ENCODE measurements at regions not wholly inside any gene's neighbourhood (a gene's known extent, or its start where the extent isn't known, plus 50 kb on each side); places are given as distances from the start of the nearest gene placed in this dataset.

DNA sequence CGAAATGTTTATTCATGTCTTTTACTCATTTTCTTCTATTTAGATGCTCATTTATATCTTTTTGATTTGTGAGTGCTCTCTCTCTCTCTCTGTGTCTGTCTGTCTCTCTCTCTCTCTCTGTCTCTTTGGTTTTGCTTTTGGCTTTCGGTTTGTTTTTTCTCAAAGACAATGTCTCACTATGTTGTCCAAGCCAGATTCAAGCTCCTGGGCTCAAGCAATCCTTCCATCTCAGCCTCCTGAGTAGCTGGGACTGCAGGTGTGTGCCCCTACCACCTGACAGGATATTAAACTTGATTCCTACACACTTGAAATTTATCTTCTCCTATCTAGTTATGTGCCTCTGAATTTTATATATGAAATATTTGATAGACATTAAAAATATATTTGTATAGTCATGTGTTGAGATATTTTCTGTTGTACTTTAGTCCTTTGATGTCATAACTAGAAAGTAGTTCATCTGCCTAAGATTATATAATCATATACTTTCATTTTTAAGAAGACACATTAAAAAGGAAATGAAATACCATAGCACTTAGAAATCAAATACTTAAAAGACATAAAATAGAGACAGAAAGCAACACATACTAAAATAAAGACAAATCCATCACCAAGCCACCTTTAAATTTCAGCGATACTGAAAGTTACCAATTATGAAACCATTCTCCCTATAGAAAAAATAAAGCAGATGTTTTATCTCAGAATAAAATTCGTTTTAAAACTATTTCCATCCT lies 68.1 kb upstream of the SFMBT2 start:
- no peak for DNase-seq (ENCODE audit: low read depth in 2 of 2)

DNA sequence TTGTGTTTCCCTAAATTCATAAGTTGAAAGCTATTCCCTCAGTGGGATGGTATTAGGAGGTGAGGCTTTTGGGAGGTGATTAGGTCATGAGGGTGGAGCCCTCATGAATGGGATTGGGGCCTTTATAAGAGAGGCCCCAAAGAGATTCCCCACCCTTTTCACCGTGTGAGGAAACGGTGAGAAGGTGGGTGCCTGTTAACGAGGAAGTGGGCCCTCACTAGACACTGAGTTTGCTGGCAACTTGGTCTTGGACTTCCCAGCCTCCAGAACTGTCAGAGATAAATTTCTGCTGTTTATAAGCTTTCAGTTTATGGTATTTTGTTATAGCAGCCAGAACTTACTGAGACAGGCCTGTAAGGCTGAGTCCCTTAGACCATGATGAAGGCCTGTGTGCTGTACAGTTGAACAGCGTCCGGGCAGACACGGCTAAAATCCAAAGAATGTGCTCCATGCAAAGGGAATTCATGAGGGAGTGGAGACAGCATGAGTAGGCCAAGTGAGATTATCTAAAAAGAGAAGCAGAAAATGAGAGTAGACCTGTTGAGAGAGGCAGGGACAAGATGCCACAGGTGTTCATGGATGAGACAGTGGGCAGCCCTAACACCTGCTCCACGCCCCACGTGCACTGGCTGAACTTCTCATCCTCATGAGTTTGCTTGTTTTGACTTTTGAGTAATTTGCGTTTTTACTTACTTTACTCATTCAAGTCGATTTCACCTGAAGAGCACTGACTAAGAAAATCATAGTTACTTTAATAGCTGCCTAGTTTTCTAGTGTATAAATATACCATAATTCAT lies 66.9 kb upstream of the SFMBT2 start:
- DNase-seq (ENCODE audit: low read depth in 2 of 2) = no peak

DNA sequence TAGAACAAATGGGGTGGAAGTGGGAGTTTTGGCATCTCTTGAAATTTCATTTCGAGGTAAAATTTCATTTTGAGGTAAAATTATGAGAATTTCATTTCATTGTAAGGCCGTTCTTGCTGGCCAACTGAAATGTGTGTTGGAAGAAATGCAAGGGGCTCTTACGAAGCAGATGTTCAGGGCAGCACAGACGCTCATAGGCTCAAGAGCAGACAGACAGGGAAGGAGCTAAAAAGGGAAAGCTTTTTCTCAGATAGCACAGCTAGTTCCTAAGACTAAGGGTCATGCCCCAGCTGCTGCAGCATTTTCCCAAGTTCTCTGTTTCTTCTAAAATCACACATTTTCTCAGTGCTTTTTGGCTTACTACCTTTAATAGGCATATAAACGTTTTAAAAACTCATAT lies 65.1 kb upstream of the SFMBT2 start:
- no peak for DNase-seq (ENCODE audit: low read depth in 2 of 2)

DNA sequence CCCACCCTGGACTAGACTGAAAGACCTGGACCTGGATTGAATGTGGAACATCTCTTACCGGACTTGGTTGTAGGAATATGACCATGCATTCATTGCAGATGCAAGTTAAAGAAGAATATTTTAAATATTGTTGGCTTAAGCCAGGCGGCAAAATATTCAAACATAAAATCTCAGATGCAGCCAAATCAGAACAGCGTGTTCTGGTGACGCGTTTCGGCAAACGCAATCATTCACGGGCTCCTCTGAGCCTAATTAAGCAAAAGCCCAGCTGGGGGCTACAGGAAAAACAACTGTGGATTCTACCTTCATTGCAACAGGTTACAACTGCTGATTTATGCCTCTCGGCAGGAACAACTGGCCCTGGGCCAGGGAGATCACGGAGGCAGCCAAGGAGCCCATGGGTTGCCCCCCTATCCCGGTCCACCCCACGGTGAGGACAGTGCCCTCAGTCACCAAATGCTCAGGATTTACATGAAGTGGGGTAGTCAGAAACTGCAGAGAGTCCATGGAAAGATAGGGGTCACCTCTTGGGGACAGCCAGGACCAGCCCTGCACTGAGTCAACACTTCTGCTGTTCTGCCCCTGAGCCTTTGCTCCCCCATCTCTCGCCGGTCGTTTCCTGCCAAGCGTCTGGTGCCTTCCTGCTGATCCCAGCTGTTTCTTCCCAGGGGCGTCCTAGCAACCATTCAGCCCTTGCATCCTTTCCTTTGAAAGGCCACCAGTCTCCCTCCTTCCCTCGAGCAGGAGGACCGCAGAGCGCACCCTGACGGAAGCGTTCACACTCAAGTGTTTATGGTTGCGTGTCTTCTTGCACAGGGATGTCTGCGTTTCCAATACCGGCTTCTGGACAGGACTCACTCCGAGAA lies 64.4 kb upstream of the SFMBT2 start:
- DNase-seq (ENCODE audit: low read depth in 2 of 2) = no peak

DNA sequence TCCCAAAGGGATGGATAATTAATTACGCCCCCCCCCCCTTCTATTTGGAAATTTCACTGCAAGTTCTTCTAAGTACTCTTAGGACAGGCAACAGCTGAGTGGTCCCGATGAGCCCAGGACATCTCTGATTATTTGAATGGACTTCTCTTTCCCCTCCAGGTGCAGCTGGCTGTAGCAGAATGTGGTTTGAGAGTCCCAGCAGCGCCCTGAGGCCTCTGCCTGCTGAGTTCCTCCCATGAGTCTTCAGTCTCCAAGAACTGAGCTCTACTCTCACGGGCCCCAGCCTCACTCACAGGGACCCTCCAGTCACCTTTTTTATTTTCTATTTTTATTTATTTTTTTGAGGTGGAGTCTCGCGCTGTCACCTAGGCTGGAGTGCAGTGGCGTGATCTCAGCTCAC lies 63.6 kb upstream of the SFMBT2 start:
- no peak for DNase-seq (ENCODE audit: low read depth in 2 of 2)

DNA sequence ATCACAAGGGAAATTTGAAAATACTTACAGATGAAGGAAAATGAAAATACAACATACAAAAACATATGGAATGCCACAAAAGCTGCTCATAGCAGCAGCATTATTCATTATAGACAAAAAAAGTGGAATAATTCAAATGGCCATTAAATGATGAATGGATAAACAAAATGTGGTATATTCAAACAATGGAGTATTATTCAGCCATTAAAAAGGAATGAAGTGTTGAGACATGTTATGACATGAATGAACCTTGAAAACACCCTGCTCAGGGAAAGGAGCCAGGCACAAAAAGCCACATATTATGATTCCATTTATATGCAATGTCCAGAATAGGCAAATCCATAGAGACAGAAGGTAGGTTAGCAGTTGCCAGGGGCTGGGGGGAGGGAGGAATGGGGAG lies 62.6 kb upstream of the SFMBT2 start:
- no peak for DNase-seq (ENCODE audit: low read depth in 2 of 2)

DNA sequence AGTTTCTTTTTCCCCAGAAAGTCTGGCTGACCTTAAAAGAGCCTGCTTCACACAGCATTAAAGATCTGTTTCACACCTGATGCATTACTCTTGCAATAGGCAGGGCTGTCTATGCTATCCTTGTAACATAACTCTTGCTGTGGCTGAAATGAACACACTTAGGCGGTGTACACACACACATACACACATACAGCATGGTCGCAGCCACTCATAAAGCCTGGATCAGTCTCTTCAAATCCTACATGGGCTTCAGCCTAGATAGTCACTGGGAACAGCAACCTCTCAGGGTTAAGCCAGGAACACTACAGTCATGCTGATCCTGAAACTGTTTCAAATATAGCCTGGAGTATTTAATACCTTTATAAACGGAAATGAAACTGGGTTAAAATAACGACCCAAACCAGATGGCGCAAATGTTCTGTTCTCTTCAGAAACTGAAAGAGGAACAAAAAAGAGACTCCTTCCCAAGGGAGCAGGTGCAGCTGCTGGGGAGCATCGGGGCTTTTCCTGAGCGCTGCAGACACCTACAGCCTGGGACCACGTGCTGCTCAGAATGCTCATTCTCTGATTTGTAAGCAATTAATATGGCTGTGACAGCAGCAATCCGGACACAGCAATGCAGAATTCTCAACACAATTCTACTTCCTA lies 61.0 kb upstream of the SFMBT2 start:
- no peak for DNase-seq (ENCODE audit: low read depth in 2 of 2)

DNA sequence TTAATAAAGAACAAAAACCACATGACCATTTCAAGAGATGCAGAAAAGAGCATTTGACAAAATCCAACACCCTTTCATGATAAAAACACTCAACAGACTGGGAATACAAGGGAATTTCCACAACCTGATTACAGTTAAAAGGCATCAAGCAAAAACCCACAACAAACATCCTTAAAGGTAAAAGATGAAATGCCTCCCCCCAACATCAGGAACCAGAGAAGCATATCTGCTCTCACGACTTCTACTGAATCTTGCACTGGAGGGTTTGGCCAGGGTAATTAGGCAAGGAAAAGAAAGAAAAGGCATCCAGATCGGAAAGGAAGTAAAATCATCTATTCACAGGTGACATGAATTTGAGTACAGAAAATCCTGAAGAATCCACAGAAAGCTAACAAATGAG lies 59.5 kb upstream of the SFMBT2 start:
- DNase-seq (ENCODE audit: low read depth in 2 of 2) = no peak

DNA sequence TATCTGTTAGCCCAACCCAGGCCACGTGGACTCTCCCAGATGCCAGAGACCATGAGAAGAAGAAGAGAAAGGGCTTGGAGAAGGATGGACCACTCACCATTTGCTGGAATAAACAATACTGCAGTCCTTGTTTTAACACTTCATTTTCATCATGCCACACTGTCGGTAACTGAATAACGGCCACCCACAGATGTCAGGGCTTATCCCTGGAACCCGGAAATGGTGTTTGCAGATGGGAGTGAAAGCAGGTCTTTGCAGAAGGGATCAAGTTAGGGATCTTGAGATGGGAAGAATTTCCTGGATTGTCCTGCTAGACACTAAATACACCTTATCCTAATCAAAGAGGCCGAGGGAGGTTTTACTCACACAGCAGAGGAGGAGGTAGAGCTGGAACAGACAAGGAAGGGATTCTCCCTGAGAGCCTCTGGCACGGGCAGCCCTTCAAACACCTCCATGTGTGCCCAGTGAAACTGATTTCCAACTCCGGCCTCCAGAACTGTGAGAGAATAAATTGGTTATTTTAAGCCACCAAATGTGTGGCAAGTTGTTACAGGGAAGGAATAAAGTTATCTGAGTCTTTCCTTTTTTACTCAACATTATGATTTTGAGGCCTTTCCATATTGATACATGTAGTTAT lies 56.3 kb upstream of the SFMBT2 start:
- no peak for DNase-seq (ENCODE audit: low read depth in 2 of 2)

DNA sequence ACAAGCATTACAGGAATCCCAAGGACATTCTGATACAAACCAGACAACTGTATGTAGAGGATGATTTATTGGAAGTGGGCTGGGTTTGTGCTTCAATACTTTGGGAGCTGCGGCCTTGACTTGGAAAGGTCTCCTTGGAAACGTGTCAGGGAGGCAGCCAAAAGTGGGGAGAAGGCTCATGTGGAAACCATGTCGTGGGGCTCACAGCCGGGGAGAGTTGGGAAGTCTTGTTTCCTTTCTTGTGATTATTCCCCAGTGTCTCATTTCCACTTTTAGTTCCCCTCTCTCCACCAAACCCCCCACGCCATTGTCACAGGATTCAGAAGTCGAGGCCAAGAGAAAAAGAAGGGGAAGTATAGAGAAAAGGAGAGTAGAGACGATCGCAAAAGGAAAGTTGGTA lies 53.9 kb upstream of the SFMBT2 start:
- no peak for DNase-seq (ENCODE audit: low read depth in 2 of 2)

Data from stimulated activated CD4-positive, alpha-beta T cell treated with anti-CD3 and anti-CD28 coated beads, Interleukin-15, amount 100 ng/mL, for 48 hours (primary cell).